ENCODE measurements at regions not wholly inside any gene's neighbourhood (a gene's known extent, or its start where the extent isn't known, plus 50 kb on each side); places are given as distances from the start of the nearest gene placed in this dataset.

DNA sequence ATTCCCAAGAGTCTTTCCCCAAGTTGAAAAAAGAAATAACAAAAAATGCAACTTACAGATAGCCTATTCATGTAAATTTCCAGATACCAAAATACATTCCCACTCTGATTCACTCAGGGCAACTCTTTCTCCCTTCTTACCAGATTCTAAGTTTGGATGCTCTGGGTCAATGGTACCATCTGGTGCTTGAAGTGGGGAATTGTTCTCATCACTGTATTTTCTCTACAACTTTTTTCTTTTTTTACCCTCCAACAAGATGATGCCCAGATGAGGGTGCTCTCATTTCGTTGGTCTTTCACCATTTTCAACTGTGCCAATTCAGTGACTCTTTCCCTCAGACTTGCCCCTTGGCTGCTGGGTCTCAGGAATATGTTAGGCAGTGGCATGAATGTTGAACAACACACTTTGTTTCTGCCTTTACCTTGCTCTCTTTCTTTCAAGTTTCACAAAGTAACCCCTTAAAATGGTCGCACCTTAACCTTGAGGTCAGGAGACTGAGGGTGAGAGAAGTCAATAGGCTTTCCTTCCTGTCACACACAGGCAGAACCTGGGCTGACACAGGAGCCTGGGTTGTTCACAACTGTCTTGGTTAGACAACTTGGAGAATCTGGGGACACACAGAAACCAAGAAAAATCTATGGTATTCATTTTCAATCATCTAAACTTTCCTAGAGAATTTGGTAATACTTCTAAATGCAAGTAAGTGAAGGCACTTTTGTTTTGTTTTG is 330.7 kb upstream of the SLCO3A1 start:
- DNase-seq (ENCODE audit: low spot score): peak; percentile 61

DNA sequence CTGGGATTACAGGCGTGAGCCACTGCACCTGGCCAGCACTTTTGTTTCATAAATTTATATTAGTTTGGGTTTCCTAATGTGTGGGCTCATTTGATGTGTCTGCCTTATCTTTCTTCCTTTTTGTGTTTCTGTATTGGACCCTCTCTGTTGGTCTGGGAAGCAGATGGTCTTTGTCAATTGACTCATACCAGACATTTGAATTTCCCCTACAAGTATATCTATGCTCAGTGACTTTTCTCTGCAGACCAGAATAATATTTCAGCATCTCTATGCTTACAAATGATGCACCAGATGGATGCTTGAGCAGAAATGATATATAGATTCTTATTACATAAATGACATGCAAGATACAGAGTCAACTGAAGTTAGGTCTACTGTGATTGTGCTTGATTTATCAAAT is 329.9 kb upstream of the SLCO3A1 start:
- DNase-seq (ENCODE audit: low spot score): no peak

DNA sequence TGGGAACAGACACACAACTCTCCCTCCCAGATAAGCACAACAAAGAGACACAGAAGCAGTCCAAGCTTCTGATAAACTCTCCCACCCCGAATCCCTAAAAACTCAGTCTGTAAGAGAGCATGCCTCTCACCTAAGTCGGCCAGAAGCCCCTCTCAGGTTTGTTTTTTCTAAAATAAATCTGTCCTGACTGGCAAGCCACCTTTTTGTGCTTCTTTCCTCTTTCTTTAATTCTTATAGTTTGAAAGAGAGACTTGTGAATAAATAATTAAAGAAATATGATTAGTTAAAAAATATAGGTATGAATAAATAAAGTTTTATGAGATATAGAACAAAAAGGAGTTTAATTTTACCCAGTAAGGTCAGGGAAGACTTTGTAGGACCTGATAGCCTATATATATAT is 329.0 kb upstream of the SLCO3A1 start:
- no peak for DNase-seq (ENCODE audit: low spot score)

DNA sequence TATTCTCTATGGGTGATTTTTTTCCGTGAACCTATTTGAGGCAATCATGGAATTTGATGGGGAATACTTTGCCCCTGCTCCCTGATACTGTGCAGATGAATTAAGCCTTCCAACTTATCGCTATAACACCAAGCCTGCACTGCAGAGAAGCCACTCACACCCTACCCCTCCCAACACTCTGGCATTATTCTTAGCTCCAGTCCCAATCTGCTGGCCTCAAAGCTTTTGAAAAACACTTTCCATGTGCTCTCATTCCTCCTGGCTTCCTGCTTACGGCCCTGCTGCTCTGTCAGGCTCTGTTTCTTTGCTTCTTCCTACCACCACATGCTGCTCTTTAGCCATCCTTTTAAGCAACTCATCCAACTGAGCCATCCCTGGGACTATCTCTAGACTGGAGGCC is 327.8 kb upstream of the SLCO3A1 start:
- no peak for DNase-seq (ENCODE audit: low spot score)

- no peak for DNase-seq (ENCODE audit: low spot score)
These were observed 327.1 kb upstream of the SLCO3A1 start for GRCh38 chr15:91526424-91526823.

DNA sequence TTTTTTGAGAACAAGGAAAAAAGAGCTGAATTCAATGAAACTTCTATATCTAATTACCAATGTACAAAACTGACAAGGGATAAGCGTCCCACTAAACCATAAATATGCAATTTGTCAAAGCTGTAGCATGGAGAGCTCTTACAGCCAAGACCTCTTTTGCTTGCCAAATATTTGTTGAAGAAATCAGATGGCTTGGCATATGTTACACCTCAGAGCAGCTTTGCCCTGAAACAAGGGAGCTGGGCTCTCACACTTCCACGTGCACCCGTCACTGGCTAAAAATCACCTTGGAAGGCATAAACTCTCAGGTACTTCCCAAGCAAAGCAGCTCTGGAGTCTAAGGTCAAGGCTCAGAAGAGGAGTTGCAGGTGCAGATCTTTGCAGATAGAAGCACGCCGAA is 324.7 kb upstream of the SLCO3A1 start:
- DNase-seq (ENCODE audit: low spot score): no peak

DNA sequence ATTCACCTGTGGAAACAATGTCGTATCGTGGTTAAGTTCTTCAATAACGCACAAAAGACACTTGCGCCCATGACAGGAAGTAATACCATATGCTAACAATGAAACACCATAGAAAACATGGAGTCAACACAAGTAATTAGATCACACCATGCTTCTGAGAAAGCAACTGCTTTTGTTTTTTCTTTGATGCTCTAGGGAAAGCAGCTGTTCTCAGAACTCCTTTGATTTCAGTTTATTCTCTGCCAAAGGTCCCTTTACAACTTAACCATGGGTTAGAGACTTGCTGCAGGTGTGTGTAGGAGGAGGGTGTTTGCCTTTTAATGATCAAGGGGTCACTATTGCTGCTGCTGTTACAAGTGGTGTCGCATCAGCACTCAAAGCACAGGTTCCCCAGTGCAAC is 324.0 kb upstream of the SLCO3A1 start:
- DNase-seq (ENCODE audit: low spot score): no peak

- no peak for DNase-seq (ENCODE audit: low spot score)
These were observed 323.2 kb upstream of the SLCO3A1 start for GRCh38 chr15:91530279-91530678.

DNA sequence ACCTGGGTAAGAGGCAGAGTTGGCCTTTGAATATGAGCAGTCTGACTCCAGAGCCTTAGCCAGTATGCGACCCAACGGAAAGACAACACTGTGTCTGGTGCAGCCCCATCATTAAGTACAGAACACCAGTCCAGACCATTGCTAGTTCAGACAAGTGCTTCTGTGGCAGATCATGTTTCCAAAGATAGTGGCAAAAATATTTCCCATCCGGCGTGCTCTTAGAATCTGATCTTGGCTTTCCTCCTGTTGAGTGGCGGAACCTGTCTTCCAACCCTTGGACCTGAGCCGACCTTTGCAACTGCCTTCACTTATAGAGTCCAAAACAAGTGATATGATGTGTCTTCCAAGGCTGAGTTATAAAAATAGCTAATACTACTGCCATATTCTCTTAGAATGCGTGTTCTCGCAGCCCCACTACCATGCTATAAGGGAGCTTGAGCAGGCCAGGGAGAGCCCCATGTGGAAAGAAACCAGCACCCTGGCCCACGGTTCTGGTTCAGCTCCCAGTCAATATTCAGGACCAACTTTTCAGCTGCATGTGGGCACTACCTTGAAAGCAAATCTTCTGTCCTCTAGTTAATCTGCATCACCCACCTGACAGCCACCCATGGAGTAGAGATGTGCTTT is 322.4 kb upstream of the SLCO3A1 start:
- DNase-seq (ENCODE audit: low spot score): no peak

- DNase-seq (ENCODE audit: low spot score): no peak
These were observed 319.3 kb upstream of the SLCO3A1 start for GRCh38 chr15:91534235-91534634.

GRCh38 chr15:91534976-91535375 is 318.5 kb upstream of the SLCO3A1 start:
- no peak for DNase-seq (ENCODE audit: low spot score)

- no peak for DNase-seq (ENCODE audit: low spot score)
These were observed 317.5 kb upstream of the SLCO3A1 start for GRCh38 chr15:91535856-91536500.

- no peak for DNase-seq (ENCODE audit: low spot score)
These were observed 315.7 kb upstream of the SLCO3A1 start for GRCh38 chr15:91537856-91538255.

DNA sequence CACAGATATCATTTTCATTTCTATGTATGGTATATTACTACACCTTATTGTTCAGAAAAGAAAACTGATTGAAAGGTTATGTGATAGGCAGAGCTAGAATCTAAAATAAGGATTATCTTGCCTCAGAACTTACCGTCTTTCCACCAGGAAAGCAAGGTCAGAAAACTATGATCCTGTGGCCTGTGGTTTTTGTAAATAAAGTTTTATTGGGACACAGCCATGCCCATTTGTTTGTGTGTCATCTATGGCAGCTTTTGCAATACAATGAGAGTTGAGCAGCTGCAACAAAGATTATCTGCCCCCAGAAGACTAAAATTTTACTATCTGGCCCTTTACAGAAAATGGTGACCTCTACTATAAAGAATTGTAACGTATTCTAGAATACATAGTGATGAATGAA is 314.7 kb upstream of the SLCO3A1 start:
- DNase-seq (ENCODE audit: low spot score): no peak

GRCh38 chr15:91541286-91541685 is 312.2 kb upstream of the SLCO3A1 start:
- peak; percentile 24 for DNase-seq (ENCODE audit: low spot score)

DNA sequence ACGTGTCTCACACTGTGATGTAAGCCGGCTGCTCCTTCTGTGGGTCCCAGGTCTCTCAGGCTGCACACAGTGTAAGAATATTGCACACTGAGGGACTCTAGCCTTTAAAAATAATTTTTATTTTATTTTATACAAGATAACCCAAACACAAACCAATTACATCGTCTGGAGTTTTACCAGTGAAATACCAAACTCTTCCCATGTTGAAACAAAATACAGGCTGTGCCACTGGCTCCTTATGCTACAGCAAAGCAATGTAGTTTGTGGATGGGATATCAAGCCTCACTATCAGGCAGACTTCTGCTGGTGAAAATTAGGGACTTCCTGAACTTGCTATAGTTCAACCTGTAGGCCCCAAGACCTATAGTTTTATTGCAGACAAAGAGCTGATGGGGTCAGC is 311.3 kb upstream of the SLCO3A1 start:
- DNase-seq (ENCODE audit: low spot score): no peak

DNA sequence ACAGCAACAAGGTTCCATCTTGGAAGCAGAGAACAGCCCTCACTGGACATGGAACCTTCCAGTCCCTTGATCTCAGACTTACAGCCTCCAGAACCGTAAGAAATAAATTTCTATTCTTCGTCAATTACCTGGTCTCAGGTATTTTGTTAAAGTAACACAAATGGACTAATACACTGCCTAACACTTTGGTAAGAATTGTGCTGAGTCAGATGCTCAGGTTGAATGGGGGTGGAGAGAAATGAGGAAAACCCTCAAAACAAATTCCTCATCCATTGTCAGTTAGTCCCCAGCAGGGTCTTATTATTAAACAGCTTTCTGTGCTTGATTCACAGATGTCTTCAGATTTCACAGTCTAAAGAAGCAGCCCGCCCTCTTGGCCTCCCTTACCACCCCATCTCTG is 306.2 kb upstream of the SLCO3A1 start:
- no peak for DNase-seq (ENCODE audit: low spot score)

DNA sequence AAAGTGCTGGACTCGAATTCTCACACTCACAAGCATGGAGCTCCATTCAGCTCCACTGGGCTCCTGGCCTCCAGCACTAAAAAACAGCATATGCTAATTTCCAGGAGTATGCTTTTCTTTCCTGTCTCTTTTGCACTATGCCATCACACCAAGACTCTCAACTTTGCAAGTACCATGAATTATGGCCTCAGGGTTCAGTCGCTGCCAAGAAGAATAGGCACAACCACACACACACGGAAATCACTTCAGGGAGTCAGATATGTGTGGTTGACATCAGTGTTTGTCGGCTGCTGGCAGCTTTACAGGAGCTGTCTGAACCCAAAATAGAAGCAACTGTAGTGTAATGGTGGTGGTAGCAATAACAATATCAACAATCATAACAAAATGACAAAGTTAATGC is 305.0 kb upstream of the SLCO3A1 start:
- no peak for DNase-seq (ENCODE audit: low spot score)

GRCh38 chr15:91549581-91549980 is 303.9 kb upstream of the SLCO3A1 start:
- DNase-seq (ENCODE audit: low spot score): no peak

- peak; percentile 20 for DNase-seq (ENCODE audit: low spot score)
These were observed 301.0 kb upstream of the SLCO3A1 start for GRCh38 chr15:91552555-91552954.

DNA sequence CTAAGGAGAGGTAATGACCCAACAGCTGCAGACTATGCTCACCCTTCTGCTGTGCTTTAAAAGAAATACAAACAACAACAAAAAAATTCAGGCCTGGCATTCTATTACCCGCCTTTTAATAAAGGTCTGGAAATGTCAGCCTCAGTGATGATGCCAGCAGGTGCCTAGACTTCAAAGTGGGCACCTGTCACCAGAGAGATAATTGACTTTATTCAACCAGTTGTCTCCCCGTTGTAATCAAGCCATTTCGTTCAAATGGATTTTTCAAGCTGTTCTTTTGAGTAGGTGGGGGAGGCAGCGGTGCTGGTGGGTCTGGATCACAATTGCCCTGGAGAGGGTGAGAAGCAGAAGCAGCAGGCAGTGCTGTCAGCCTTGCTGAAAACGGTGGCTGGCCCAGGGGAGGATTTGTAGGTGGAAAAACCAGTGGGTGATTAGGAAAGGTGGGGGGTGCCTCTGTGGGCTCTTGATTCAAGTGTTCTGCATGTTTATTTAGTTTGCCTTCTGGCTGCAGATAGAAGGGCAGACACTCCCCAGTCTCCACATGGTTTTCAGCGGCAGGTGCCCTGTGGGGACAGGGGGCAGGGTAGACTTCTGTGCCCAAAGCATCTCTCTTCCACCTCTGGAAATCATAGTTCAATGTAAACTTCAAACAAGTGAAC is 300.2 kb upstream of the SLCO3A1 start:
- DNase-seq (ENCODE audit: low spot score): no peak

GRCh38 chr15:91555312-91555711 is 298.2 kb upstream of the SLCO3A1 start:
- DNase-seq (ENCODE audit: low spot score): no peak

DNA sequence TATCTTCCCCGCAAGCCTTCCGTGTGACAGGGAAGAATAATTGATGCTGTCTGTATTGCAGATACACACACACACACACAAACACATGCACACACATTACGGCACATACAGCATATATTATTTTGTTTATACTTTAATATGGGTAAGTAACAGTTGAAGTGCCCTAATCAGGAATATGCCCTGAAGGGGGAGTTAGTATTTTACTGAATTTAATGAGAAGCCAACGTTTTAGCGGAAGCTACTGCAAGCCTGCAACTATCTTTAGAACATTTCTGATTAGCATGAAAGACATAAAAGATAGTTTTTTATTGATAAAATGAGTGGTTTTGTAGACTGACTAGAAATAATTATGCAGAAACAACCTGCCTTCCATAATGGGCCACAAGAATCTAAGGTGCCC is 296.6 kb upstream of the SLCO3A1 start:
- DNase-seq (ENCODE audit: low spot score): no peak
